Loucy (cell line): ENCODE measurements at regions not wholly inside any gene's neighbourhood (a gene's known extent, or its start where the extent isn't known, plus 50 kb on each side); places are given as distances from the start of the nearest gene placed in this dataset.

Source experiments
- H2AFZ ChIP-seq: fragments of 200-600 bp; sonication (generic); 2 replicates; pipeline ENCODE4 v1.6.0; 2016; ENCODE audit warnings: antibody characterized with exemption, mild to moderate bottlenecking, low read length, moderate library complexity
- H3F3A ChIP-seq: fragments of 200-600 bp; 2 replicates; pipeline ENCODE4 v1.6.0; 2016; ENCODE audit warnings: antibody characterized with exemption, low read depth, mild to moderate bottlenecking
- H3K27me3 ChIP-seq: fragments of 200-600 bp; sonication (generic); 2 replicates; pipeline ENCODE4 v1.6.1; 2014; ENCODE audit warnings: low read length, mild to moderate bottlenecking; ENCODE audit not compliant: insufficient read depth, poor library complexity, severe bottlenecking
- H3K36me3 ChIP-seq: fragments of 200-600 bp; sonication (generic); 2 replicates; pipeline ENCODE4 v1.6.1; 2016; ENCODE audit warnings: low read length; ENCODE audit not compliant: insufficient read depth
- H3K4me1 ChIP-seq: fragments of 200-600 bp; sonication (generic); 2 replicates; pipeline ENCODE4 v1.5.1; 2014; ENCODE audit warnings: low read length, mild to moderate bottlenecking; ENCODE audit not compliant: insufficient read depth, poor library complexity, severe bottlenecking
- H3K4me2 ChIP-seq: fragments of 200-600 bp; sonication (generic); 2 replicates; pipeline ENCODE4 v1.6.0; 2014; ENCODE audit warnings: antibody characterized with exemption, low read length, low read depth, mild to moderate bottlenecking; ENCODE audit not compliant: poor library complexity, severe bottlenecking
- H3K4me3 ChIP-seq: fragments of 200-600 bp; sonication (generic); 2 replicates; pipeline ENCODE4 v1.5.1; 2014; ENCODE audit warnings: low read length, mild to moderate bottlenecking, mixed read lengths; ENCODE audit not compliant: poor library complexity, severe bottlenecking
- H3K79me2 ChIP-seq: fragments of 200-600 bp; sonication (generic); 2 replicates; pipeline ENCODE4 v1.6.1; 2014; ENCODE audit warnings: low read length; ENCODE audit not compliant: insufficient read depth
- H3K9ac ChIP-seq: fragments of 200-600 bp; sonication (generic); 2 replicates; pipeline ENCODE4 v1.6.0; 2014; ENCODE audit warnings: mild to moderate bottlenecking, low read depth, low read length, moderate library complexity; ENCODE audit not compliant: poor library complexity, severe bottlenecking
- H3K9me2 ChIP-seq: fragments of 200-600 bp; sonication (generic); replicated peaks from 2 replicates; pipeline ENCODE4 v1.6.1; 2016; ENCODE audit warnings: low read depth, low read length, mixed read lengths
- H3K9me3 ChIP-seq: fragments of 200-600 bp; sonication (generic); 2 replicates; pipeline ENCODE4 v1.6.1; 2014; ENCODE audit warnings: mild to moderate bottlenecking, antibody characterized with exemption, low read length, low read depth; ENCODE audit not compliant: insufficient read depth
- H4K20me1 ChIP-seq: fragments of 200-600 bp; sonication (generic); 2 replicates; pipeline ENCODE4 v1.6.0; 2014; ENCODE audit warnings: antibody characterized with exemption, low read length, mild to moderate bottlenecking; ENCODE audit not compliant: insufficient read depth, poor library complexity, severe bottlenecking
- EZH2phosphoT487 ChIP-seq: fragments of 200-600 bp; IDR thresholded peaks from 2 replicates; pipeline ENCODE4 v1.6.1; 2018; ENCODE audit warnings: antibody characterized with exemption, mild to moderate bottlenecking, moderate library complexity, borderline replicate concordance
- TF ChIP-seq, protein P1 (sequence below): fragments of 200-600 bp; sonication (generic); conservative IDR thresholded peaks from 2 replicates; pipeline ENCODE4 v1.5.1; 2014; ENCODE audit warnings: mild to moderate bottlenecking, antibody characterized with exemption, low read length

DNA sequence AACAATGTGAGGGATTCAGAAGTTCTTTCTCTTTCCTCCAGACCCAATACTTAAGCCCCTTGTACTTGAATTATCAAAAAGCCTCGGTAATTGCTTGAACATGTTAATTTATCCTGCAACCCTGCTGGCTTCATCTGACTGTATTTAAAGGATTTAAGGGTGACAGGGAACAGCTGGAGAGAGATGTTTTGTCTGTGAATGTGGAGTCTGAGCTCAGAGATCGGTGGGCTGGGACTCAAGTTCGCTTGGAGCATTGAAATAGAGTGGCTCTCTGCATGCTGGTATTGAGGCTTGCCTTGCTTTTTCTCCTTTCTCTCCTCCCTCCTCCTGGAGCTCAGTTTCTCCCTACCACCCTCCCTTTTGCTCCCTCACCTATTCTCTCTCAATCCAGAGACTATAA, 73.6 kb downstream of the BOD1L2 start:
- H3K9me2 ChIP-seq = no peaks in the 10 kb centered on the region
- no peaks in the 10 kb centered on the region for H3K79me2 ChIP-seq
- no peaks in the 10 kb centered on the region for H3K36me3 ChIP-seq
- H3K9ac ChIP-seq = no peak overlapping the region
- H3K4me3 ChIP-seq = no peak overlapping the region
- no peak overlapping the region for H3K4me2 ChIP-seq
- H4K20me1 ChIP-seq = no peaks in the 10 kb centered on the region
- no peaks in the 10 kb centered on the region for H3K9me3 ChIP-seq
- H3K27me3 ChIP-seq = no peaks in the 10 kb centered on the region
- H3K4me1 ChIP-seq = no peaks in the 10 kb centered on the region
- TF ChIP-seq EZH2phosphoT487 = no peak
- TF ChIP-seq, protein P1, sequence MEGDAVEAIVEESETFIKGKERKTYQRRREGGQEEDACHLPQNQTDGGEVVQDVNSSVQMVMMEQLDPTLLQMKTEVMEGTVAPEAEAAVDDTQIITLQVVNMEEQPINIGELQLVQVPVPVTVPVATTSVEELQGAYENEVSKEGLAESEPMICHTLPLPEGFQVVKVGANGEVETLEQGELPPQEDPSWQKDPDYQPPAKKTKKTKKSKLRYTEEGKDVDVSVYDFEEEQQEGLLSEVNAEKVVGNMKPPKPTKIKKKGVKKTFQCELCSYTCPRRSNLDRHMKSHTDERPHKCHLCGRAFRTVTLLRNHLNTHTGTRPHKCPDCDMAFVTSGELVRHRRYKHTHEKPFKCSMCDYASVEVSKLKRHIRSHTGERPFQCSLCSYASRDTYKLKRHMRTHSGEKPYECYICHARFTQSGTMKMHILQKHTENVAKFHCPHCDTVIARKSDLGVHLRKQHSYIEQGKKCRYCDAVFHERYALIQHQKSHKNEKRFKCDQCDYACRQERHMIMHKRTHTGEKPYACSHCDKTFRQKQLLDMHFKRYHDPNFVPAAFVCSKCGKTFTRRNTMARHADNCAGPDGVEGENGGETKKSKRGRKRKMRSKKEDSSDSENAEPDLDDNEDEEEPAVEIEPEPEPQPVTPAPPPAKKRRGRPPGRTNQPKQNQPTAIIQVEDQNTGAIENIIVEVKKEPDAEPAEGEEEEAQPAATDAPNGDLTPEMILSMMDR = no peak
- no peak overlapping the region for H2AFZ ChIP-seq
- no peaks in the 10 kb centered on the region for H3F3A ChIP-seq

DNA sequence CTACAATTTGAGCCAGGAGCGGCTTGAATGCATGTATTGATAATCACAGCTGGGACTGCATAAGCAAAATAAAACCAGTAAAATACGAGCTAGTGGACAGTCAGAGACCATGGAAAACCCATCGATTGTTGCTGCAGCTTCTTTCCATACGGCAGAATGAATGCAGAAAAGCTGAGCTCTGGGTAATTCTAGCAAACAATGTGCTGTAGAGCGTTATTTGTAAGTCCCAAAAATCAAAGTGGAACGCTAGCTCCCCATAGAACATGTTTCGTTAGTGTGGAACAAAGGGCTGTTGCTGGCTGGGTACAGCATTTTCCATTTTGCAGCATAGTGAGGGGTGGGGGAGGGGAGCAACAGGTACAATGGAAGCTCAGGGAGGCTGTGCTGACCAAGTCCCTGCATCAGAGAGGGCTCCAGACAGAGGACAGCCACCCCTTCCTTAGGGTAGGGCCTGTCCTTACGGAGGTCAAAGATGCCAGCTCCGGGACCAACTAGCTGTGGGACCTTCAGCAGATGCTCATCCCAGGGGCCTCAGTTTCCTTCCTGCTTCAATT, 74.1 kb downstream of the BOD1L2 start:
- Histone ChIP-seq H3K9me2 (no peaks in the 10 kb centered on the region), H3K9me3 (no peaks in the 10 kb centered on the region), H3K27me3 (no peaks in the 10 kb centered on the region), H2AFZ (no peak overlapping the region), H3K4me3 (no peak overlapping the region), H3K36me3 (no peaks in the 10 kb centered on the region), H4K20me1 (no peaks in the 10 kb centered on the region), H3F3A (no peaks in the 10 kb centered on the region), H3K4me1 (no peaks in the 10 kb centered on the region), H3K79me2 (no peaks in the 10 kb centered on the region), H3K9ac (no peak overlapping the region), H3K4me2 (no peak overlapping the region)
- TF ChIP-seq, protein P1 = no peak
- no peak for TF ChIP-seq EZH2phosphoT487

DNA sequence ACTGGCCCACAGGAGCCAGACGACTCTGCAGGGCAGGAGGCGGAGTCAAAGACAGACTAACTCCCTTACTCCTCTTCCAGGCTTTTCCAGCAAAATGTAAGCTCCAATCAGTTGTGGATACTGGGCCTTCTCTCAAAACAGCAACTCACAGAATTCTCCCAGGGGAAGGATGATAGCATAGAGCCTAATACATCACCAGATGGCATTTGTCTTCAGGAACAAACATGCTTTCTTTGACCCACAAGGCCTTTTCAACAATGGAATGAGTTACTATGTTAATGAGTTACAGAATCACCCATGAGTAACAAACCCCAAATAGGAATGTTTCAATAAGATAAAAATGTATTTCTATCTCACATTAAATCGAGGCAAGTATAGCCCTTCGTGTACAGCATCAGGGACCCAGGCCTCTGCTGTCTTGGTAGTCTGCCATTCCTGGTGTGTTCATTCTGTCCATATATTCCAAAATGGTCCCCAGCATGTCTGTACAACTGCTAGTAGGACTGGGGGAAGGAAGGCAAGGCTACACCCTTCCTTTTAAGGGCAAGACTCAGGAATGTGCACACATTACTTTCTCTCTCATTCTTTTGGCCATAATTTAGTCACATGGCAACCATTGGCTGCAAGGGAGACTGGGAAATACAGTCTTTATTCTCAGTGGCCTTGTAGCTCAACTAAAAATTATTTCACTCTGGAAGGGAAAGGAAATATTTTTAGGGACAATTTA, 76.4 kb downstream of the BOD1L2 start:
- Histone ChIP-seq H3F3A (no peaks in the 10 kb centered on the region), H2AFZ (no peak overlapping the region), H3K4me1 (no peaks in the 10 kb centered on the region), H3K4me3 (no peak overlapping the region), H3K9me2 (no peaks in the 10 kb centered on the region), H3K36me3 (no peaks in the 10 kb centered on the region), H3K27me3 (no peaks in the 10 kb centered on the region), H3K4me2 (no peak overlapping the region), H4K20me1 (no peaks in the 10 kb centered on the region), H3K9me3 (no peaks in the 10 kb centered on the region), H3K79me2 (no peaks in the 10 kb centered on the region), H3K9ac (no peak overlapping the region)
- TF ChIP-seq EZH2phosphoT487 = no peak
- TF ChIP-seq, protein P1 = no peak
